PC-3 (cell line): ENCODE measurements at regions not wholly inside any gene's neighbourhood (a gene's known extent, or its start where the extent isn't known, plus 50 kb on each side); places are given as distances from the start of the nearest gene placed in this dataset.

Experiments used
- ATAC-seq: fragments of 200-7000 bp; cut with Tn5 transposase; 2 replicates; pipeline ENCODE4 v1.9.1; 2020; ENCODE audit warnings: mild to moderate bottlenecking, moderate library complexity
- BruUV-seq: library from RNA; stranded (reverse); fragments of 400-500 nt; replicated peaks from 2 replicates; lab custom pipeline; 2021; lab: Mats Ljungman, UMichigan
- CTCF ChIA-PET: fragments of 300-600 bp; sonication (Branson Sonifier 250); formaldehyde crosslinking; loops from one replicate; lab custom pipeline; 2022; ENCODE audit warnings: antibody characterized with exemption; lab: Charles Lee
- POLR2A ChIA-PET: fragments of 300-600 bp; sonication (Branson Sonifier 250); formaldehyde crosslinking; loops from one replicate; lab custom pipeline; 2022; ENCODE audit warnings: antibody characterized with exemption; ENCODE audit not compliant: unreplicated experiment; lab: Charles Lee
- DNase-seq: peaks from one replicate; pipeline ENCODE4 v3.0.0-alpha.2; 2015
- H2AFZ ChIP-seq: fragments of 300-600 bp; sonication (generic); 2 replicates; pipeline ENCODE4 v1.6.0; 2016; ENCODE audit warnings: antibody characterized with exemption, low read length
- H3F3A ChIP-seq: fragments of 300-600 bp; sonication (generic); one replicate; pipeline ENCODE4 v1.6.0; 2017; ENCODE audit warnings: antibody characterized with exemption, low read length, control low read depth, mild to moderate bottlenecking; ENCODE audit not compliant: unreplicated experiment
- H3K27ac ChIP-seq: fragments of 300-600 bp; sonication (generic); 2 replicates; pipeline ENCODE4 v1.5.1; 2016; ENCODE audit warnings: mild to moderate bottlenecking, low read length
- H3K27me3 ChIP-seq: fragments of 300-600 bp; sonication (generic); 2 replicates; pipeline ENCODE4 v1.6.1; 2016; ENCODE audit warnings: low read length, mixed read lengths
- H3K36me3 ChIP-seq: fragments of 300-600 bp; sonication (generic); 2 replicates; pipeline ENCODE4 v1.6.1; 2016; ENCODE audit warnings: low read depth, mixed run types, low read length, mixed read lengths
- H3K4me1 ChIP-seq: fragments of 300-600 bp; sonication (generic); 2 replicates; pipeline ENCODE4 v1.5.1; 2016; ENCODE audit warnings: low read length; ENCODE audit not compliant: insufficient read depth
- H3K4me2 ChIP-seq: fragments of 300-600 bp; sonication (generic); 2 replicates; pipeline ENCODE4 v1.6.0; 2016; ENCODE audit warnings: low read length
- H3K4me3 ChIP-seq: fragments of 300-600 bp; sonication (generic); 2 replicates; pipeline ENCODE4 v1.5.1; 2016; ENCODE audit warnings: mild to moderate bottlenecking, low read length, mixed read lengths
- H3K79me2 ChIP-seq: fragments of 300-600 bp; sonication (generic); 2 replicates; pipeline ENCODE4 v1.6.1; 2017; ENCODE audit warnings: low read length, mixed read lengths
- H3K9ac ChIP-seq: fragments of 300-600 bp; sonication (generic); 2 replicates; pipeline ENCODE4 v1.6.0; 2016; ENCODE audit warnings: mild to moderate bottlenecking, low read length
- H3K9me2 ChIP-seq: fragments of 300-600 bp; sonication (generic); replicated peaks from 2 replicates; pipeline ENCODE4 v1.6.1; 2016; ENCODE audit warnings: mixed run types, low read length, mixed read lengths
- H3K9me3 ChIP-seq: fragments of 300-600 bp; sonication (generic); 2 replicates; pipeline ENCODE4 v1.6.1; 2016; ENCODE audit warnings: low read length, mixed read lengths
- H4K20me1 ChIP-seq: fragments of 300-600 bp; sonication (generic); 2 replicates; pipeline ENCODE4 v1.6.1; 2016; ENCODE audit warnings: low read length, mixed read lengths
- EZH2 ChIP-seq: fragments of 300-600 bp; sonication (generic); IDR thresholded peaks from one replicate; pipeline ENCODE4 v1.6.1; 2017; ENCODE audit warnings: antibody characterized with exemption, mild to moderate bottlenecking, low read length; ENCODE audit not compliant: unreplicated experiment
- EZH2phosphoT487 ChIP-seq: fragments of 300-600 bp; sonication (generic); IDR thresholded peaks from 2 replicates; pipeline ENCODE4 v1.6.1; 2018; ENCODE audit warnings: mild to moderate bottlenecking, antibody characterized with exemption, low read length, borderline replicate concordance
- intact Hi-C: fragments of 100-400 bp; cut with micrococcal nuclease; formaldehyde crosslinking; loops from 2 replicates; pipeline ENCODE4 v1.9.0; 2023
- TF ChIP-seq, protein P1 (sequence below): fragments of 300-600 bp; sonication (generic); conservative IDR thresholded peaks from 2 replicates; pipeline ENCODE4 v1.5.1; 2017; ENCODE audit warnings: antibody characterized with exemption, low read depth, mild to moderate bottlenecking, low read length

DNA sequence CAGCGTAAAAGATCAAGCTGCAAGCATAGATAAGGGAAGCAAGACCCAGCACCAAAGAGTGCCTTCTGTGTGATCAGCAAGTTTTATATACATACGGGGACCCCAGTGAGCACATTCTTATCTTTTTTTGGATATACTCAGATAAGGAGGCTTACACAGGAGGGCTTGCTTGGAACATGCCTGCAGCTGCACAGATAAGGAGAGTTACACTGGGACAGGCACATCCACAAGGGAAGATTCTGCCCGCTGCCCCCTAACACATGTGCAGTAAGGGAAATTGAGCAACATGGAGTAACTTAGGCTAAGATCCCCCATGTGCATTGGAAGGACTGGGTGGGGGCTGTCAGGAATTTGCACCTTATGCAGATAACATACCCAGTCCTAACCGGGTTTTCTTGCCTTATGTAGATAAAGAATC is 1334.8 kb downstream of the MRPL39 start:
- Histone ChIP-seq H2AFZ (no peak overlapping the region), H4K20me1 (no peaks in the 10 kb centered on the region), H3F3A (no peaks in the 10 kb centered on the region), H3K4me2 (no peak overlapping the region), H3K27me3 (no peaks in the 10 kb centered on the region), H3K9me2 (no peaks in the 10 kb centered on the region), H3K4me1 (no peaks in the 10 kb centered on the region), H3K4me3 (no peak overlapping the region), H3K79me2 (no peaks in the 10 kb centered on the region), H3K9ac (no peak overlapping the region), H3K36me3 (no peaks in the 10 kb centered on the region), H3K27ac (no peak overlapping the region), H3K9me3 (no peaks in the 10 kb centered on the region)
- POLR2A ChIA-PET, result no interaction called here
- BruUV-seq, result no TSS peak
- no peak for DNase-seq
- CTCF ChIA-PET, result no interaction called here
- no peak for TF ChIP-seq EZH2
- TF ChIP-seq, protein P1, sequence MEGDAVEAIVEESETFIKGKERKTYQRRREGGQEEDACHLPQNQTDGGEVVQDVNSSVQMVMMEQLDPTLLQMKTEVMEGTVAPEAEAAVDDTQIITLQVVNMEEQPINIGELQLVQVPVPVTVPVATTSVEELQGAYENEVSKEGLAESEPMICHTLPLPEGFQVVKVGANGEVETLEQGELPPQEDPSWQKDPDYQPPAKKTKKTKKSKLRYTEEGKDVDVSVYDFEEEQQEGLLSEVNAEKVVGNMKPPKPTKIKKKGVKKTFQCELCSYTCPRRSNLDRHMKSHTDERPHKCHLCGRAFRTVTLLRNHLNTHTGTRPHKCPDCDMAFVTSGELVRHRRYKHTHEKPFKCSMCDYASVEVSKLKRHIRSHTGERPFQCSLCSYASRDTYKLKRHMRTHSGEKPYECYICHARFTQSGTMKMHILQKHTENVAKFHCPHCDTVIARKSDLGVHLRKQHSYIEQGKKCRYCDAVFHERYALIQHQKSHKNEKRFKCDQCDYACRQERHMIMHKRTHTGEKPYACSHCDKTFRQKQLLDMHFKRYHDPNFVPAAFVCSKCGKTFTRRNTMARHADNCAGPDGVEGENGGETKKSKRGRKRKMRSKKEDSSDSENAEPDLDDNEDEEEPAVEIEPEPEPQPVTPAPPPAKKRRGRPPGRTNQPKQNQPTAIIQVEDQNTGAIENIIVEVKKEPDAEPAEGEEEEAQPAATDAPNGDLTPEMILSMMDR, result no peak
- no peak for TF ChIP-seq EZH2phosphoT487
- intact Hi-C loops, result no loop called here
- no peak for ATAC-seq

DNA sequence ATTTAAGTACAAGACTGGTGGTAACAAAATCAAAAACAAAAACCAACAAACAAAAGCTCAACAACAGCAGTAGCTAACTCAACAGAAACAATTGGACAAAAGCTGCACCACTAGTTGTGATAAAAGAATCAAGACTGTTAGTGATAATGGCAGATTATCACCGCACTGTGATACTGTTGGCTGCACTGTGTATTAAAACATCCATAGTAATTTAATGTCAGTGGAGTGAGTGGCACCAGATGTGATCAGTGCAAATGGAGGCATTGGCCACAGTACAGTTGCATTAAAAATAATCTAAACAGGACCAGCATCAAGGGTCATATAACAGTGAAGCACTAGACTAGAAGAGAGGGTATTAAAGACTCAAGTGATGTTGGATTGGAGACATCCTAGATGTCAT is 1341.3 kb downstream of the MRPL39 start:
- POLR2A ChIA-PET, result no interaction called here

DNA sequence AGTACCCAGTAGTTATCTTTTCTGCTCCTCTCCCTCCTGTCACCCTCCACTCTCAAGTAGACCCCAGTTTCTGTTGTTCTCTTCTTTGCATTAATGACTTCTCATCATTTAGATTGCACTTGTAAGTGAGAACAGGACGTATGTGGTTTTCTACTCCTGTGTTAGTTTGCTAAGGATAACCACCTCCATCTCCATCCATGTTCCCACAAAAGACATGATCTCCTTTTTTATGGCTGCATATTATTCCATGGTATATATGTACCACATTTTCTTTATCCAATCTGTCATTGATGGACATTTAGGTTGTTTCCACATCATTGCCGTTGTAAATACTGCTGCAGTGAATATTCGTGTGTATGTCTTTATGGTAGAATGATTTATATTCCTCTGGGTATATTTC is 1346.5 kb downstream of the MRPL39 start:
- Histone ChIP-seq H3K27ac (no peak overlapping the region), H4K20me1 (no peaks in the 10 kb centered on the region), H3K9me3 (0 out of 2 replicates have a peak, but pooled peaks cover 3% of the 10 kb centered on the region), H3K27me3 (no peaks in the 10 kb centered on the region), H2AFZ (no peak overlapping the region), H3K4me1 (peaks cover 4% of the 10 kb centered on the region; the same call in 1 of the 2 replicates), H3K4me3 (no peak overlapping the region), H3K9ac (no peak overlapping the region), H3K36me3 (no peaks in the 10 kb centered on the region), H3K4me2 (no peak overlapping the region), H3K79me2 (no peaks in the 10 kb centered on the region), H3K9me2 (no peaks in the 10 kb centered on the region), H3F3A (no peaks in the 10 kb centered on the region)
- no TSS peak for BruUV-seq
- no peak for DNase-seq
- CTCF ChIA-PET, result no interaction called here
- POLR2A ChIA-PET, result no interaction called here
- TF ChIP-seq, protein P1, result no peak
- TF ChIP-seq EZH2phosphoT487 (no peak), EZH2 (no peak)
- intact Hi-C loops, result no loop called here
- ATAC-seq, result no peak

More for the DNA sequence above, 1341.3 kb downstream of the MRPL39 start:
- Histone ChIP-seq H3K27ac (no peak overlapping the region), H3F3A (no peaks in the 10 kb centered on the region), H3K4me3 (no peak overlapping the region), H4K20me1 (no peaks in the 10 kb centered on the region), H3K27me3 (no peaks in the 10 kb centered on the region), H3K79me2 (no peaks in the 10 kb centered on the region), H3K9me2 (no peaks in the 10 kb centered on the region), H3K9me3 (0 out of 2 replicates have a peak, but pooled peaks cover 3% of the 10 kb centered on the region), H2AFZ (no peak overlapping the region), H3K4me2 (no peak overlapping the region), H3K9ac (no peak overlapping the region), H3K4me1 (no peaks in the 10 kb centered on the region), H3K36me3 (no peaks in the 10 kb centered on the region)
- no peak for DNase-seq
- intact Hi-C loops, result no loop called here
- CTCF ChIA-PET, result no interaction called here
- TF ChIP-seq EZH2 (no peak), EZH2phosphoT487 (no peak)
- TF ChIP-seq, protein P1, result no peak
- no TSS peak for BruUV-seq
- no peak for ATAC-seq
